ENCODE measurements at regions not wholly inside any gene's neighbourhood (a gene's known extent, or its start where the extent isn't known, plus 50 kb on each side); places are given as distances from the start of the nearest gene placed in this dataset.

- TF ChIP-seq, protein P1, sequence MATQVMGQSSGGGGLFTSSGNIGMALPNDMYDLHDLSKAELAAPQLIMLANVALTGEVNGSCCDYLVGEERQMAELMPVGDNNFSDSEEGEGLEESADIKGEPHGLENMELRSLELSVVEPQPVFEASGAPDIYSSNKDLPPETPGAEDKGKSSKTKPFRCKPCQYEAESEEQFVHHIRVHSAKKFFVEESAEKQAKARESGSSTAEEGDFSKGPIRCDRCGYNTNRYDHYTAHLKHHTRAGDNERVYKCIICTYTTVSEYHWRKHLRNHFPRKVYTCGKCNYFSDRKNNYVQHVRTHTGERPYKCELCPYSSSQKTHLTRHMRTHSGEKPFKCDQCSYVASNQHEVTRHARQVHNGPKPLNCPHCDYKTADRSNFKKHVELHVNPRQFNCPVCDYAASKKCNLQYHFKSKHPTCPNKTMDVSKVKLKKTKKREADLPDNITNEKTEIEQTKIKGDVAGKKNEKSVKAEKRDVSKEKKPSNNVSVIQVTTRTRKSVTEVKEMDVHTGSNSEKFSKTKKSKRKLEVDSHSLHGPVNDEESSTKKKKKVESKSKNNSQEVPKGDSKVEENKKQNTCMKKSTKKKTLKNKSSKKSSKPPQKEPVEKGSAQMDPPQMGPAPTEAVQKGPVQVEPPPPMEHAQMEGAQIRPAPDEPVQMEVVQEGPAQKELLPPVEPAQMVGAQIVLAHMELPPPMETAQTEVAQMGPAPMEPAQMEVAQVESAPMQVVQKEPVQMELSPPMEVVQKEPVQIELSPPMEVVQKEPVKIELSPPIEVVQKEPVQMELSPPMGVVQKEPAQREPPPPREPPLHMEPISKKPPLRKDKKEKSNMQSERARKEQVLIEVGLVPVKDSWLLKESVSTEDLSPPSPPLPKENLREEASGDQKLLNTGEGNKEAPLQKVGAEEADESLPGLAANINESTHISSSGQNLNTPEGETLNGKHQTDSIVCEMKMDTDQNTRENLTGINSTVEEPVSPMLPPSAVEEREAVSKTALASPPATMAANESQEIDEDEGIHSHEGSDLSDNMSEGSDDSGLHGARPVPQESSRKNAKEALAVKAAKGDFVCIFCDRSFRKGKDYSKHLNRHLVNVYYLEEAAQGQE (IDR thresholded peaks at IDR 0.05; ENCODE audit: insufficient read depth in 1 of 2, low read depth in 2 of 2, low read length in 2 of 2): no peak
- no peak for TF ChIP-seq POLR2AphosphoS5 (IDR thresholded peaks at IDR 0.05; ENCODE audit: low read depth, low read length)
- TF ChIP-seq SIN3A (IDR thresholded peaks at IDR 0.05; ENCODE audit: borderline replicate concordance, insufficient read depth, low read length): no peak
- TF ChIP-seq TAF1 (IDR thresholded peaks at IDR 0.05; ENCODE audit: borderline replicate concordance, insufficient read depth, low read length): no peak
- TF ChIP-seq FOXP2 (optimal IDR thresholded peaks at IDR 0.05; ENCODE audit: borderline replicate concordance, extremely low read depth, extremely low read length, insufficient read depth): no peak
Observed at GRCh38 chr5:8376478-8376877, 507.5 kb downstream of the MTRR start.

Measured in PFSK-1 (cell line).